MM.1S (cell line): ENCODE measurements at regions not wholly inside any gene's neighbourhood (a gene's known extent, or its start where the extent isn't known, plus 50 kb on each side); places are given as distances from the start of the nearest gene placed in this dataset.
"Not testable (repeated sequence)": the region's sequence is repeated elsewhere in the genome, so short reads cannot be mapped to it uniquely, and the experiment has no call there.

ENCODE experiments used
- DNase-seq: peaks from one replicate; pipeline ENCODE4 v3.0.0-alpha.2; 2015
- H2AFZ ChIP-seq: fragments of 300-600 bp; sonication (generic); 2 replicates; pipeline ENCODE4 v1.6.0; 2016; ENCODE audit warnings: antibody characterized with exemption, low read length
- H3F3A ChIP-seq: fragments of 300-600 bp; sonication (generic); 2 replicates; pipeline ENCODE4 v1.6.1; 2016; ENCODE audit warnings: mild to moderate bottlenecking, antibody characterized with exemption, low read length, moderate library complexity, mixed read lengths; ENCODE audit not compliant: insufficient read depth
- H3K27ac ChIP-seq: fragments of 300-600 bp; sonication (generic); 2 replicates; pipeline ENCODE4 v1.5.1; 2016; ENCODE audit warnings: mild to moderate bottlenecking, low read length
- H3K27me3 ChIP-seq: fragments of 300-600 bp; sonication (generic); replicated peaks from 2 replicates; pipeline ENCODE4 v1.6.0; 2016; ENCODE audit warnings: low read length; ENCODE audit not compliant: insufficient read depth
- H3K36me3 ChIP-seq: fragments of 300-600 bp; sonication (generic); replicated peaks from 2 replicates; pipeline ENCODE4 v1.6.1; 2016; ENCODE audit warnings: mild to moderate bottlenecking, low read length, mixed read lengths; ENCODE audit not compliant: insufficient read depth
- H3K4me1 ChIP-seq: fragments of 300-600 bp; sonication (generic); 2 replicates; pipeline ENCODE4 v1.6.1; 2016; ENCODE audit warnings: low read length, mixed read lengths
- H3K4me2 ChIP-seq: fragments of 300-600 bp; sonication (generic); 2 replicates; pipeline ENCODE4 v1.6.0; 2016; ENCODE audit warnings: low read depth, low read length
- H3K4me3 ChIP-seq: fragments of 300-600 bp; sonication (generic); 2 replicates; pipeline ENCODE4 v1.5.1; 2016; ENCODE audit warnings: low read length, mixed read lengths
- H3K79me2 ChIP-seq: fragments of 300-600 bp; sonication (generic); 2 replicates; pipeline ENCODE4 v1.6.1; 2016; ENCODE audit warnings: mixed run types, low read length, mixed read lengths
- H3K9ac ChIP-seq: fragments of 300-600 bp; sonication (generic); 2 replicates; pipeline ENCODE4 v1.6.1; 2016; ENCODE audit warnings: low read length, mixed read lengths
- H3K9me2 ChIP-seq: fragments of 300-600 bp; sonication (generic); replicated peaks from 2 replicates; pipeline ENCODE4 v1.6.1; 2016; ENCODE audit warnings: mild to moderate bottlenecking, low read length, mixed read lengths; ENCODE audit not compliant: insufficient read depth
- H3K9me3 ChIP-seq: fragments of 300-600 bp; sonication (generic); replicated peaks from 2 replicates; pipeline ENCODE4 v1.6.1; 2016; ENCODE audit warnings: mild to moderate bottlenecking, low read length, mixed read lengths; ENCODE audit not compliant: insufficient read depth
- H4K20me1 ChIP-seq: fragments of 300-600 bp; sonication (generic); 2 replicates; pipeline ENCODE4 v1.6.1; 2016; ENCODE audit warnings: mild to moderate bottlenecking, low read length, moderate library complexity, mixed read lengths; ENCODE audit not compliant: insufficient read depth
- EZH2 ChIP-seq: fragments of 300-600 bp; sonication (generic); optimal IDR thresholded peaks from 2 replicates; pipeline ENCODE3; 2017; ENCODE audit warnings: low read depth, mild to moderate bottlenecking, antibody characterized with exemption, low read length, mixed read lengths
- EZH2phosphoT487 ChIP-seq: fragments of 300-600 bp; sonication (generic); IDR thresholded peaks from 2 replicates; pipeline ENCODE4 v1.6.1; 2018; ENCODE audit warnings: antibody characterized with exemption, low read length
- TF ChIP-seq, protein P1 (sequence below): fragments of 300-600 bp; sonication (generic); IDR thresholded peaks from 2 replicates; pipeline ENCODE4 v1.5.1; 2016; ENCODE audit warnings: antibody characterized with exemption, low read length, mixed read lengths

GRCh38 chr1:157213836-157214235 lies 75.6 kb upstream of the ETV3 start:
- no peak for DNase-seq
- TF ChIP-seq EZH2phosphoT487: no peak
- no peak for TF ChIP-seq EZH2
- TF ChIP-seq, protein P1, sequence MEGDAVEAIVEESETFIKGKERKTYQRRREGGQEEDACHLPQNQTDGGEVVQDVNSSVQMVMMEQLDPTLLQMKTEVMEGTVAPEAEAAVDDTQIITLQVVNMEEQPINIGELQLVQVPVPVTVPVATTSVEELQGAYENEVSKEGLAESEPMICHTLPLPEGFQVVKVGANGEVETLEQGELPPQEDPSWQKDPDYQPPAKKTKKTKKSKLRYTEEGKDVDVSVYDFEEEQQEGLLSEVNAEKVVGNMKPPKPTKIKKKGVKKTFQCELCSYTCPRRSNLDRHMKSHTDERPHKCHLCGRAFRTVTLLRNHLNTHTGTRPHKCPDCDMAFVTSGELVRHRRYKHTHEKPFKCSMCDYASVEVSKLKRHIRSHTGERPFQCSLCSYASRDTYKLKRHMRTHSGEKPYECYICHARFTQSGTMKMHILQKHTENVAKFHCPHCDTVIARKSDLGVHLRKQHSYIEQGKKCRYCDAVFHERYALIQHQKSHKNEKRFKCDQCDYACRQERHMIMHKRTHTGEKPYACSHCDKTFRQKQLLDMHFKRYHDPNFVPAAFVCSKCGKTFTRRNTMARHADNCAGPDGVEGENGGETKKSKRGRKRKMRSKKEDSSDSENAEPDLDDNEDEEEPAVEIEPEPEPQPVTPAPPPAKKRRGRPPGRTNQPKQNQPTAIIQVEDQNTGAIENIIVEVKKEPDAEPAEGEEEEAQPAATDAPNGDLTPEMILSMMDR: no peak
- no peaks in the 10 kb centered on the region for H3K9me3 ChIP-seq
- H3K27ac ChIP-seq: no peak overlapping the region
- no peak overlapping the region for H2AFZ ChIP-seq
- H3K4me2 ChIP-seq: no peak overlapping the region
- no peaks in the 10 kb centered on the region for H3F3A ChIP-seq
- no peaks in the 10 kb centered on the region for H3K4me1 ChIP-seq
- no peaks in the 10 kb centered on the region for H4K20me1 ChIP-seq
- no peak overlapping the region for H3K9ac ChIP-seq
- H3K4me3 ChIP-seq: no peak overlapping the region
- H3K27me3 ChIP-seq: no peaks in the 10 kb centered on the region
- H3K79me2 ChIP-seq: no peaks in the 10 kb centered on the region
- H3K9me2 ChIP-seq: no peaks in the 10 kb centered on the region
- no peaks in the 10 kb centered on the region for H3K36me3 ChIP-seq

DNA sequence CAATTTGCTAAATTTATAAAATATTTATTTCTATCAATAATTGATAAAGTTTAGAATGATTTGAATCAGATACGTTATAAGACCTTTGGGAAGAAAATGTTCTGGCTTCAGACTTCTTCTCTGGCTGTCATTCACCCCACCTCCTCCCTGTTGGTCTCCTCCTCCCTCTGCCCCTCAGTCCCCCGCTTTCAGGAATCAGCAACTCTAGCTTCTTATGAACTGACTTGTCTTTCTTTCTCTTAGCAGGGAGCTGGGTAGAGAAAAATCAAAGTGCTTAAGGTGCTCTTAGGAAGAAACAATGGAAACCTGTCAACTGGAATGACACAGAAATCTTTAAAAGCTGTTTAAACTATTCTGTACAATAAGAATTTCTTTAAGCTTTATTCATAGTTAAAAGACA lies 71.3 kb upstream of the ETV3 start:
- TF ChIP-seq EZH2 (no peak), EZH2phosphoT487 (no peak)
- TF ChIP-seq, protein P1: no peak
- Histone ChIP-seq H3K9ac (no peak overlapping the region), H2AFZ (no peak overlapping the region), H3K27me3 (no peaks in the 10 kb centered on the region), H3K36me3 (no peaks in the 10 kb centered on the region), H3K27ac (no peak overlapping the region), H4K20me1 (no peaks in the 10 kb centered on the region), H3K4me1 (no peaks in the 10 kb centered on the region), H3F3A (no peaks in the 10 kb centered on the region), H3K9me2 (no peaks in the 10 kb centered on the region), H3K4me3 (no peak overlapping the region), H3K79me2 (no peaks in the 10 kb centered on the region), H3K9me3 (no peaks in the 10 kb centered on the region), H3K4me2 (no peak overlapping the region)
- no peak for DNase-seq

DNA sequence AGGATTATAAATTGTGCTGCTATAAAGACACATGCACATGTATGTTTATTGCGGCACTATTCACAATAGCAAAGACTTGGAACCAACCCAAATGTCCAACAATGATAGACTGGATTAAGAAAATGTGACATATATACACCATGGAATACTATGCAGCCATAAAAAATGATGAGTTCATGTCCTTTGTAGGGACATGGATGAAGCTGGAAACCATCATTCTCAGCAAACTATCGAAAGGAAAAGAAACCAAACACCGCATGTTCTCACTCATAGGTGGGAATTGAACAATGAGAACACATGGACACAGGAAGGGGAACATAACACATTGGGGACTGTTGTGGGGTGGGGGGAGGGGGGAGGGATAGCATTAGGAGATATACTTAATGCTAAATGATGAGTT lies 67.8 kb upstream of the ETV3 start:
- DNase-seq, H4K20me1 ChIP-seq, H3K4me3 ChIP-seq, H3K79me2 ChIP-seq, H3K9me2 ChIP-seq, H2AFZ ChIP-seq, H3K27ac ChIP-seq, H3K36me3 ChIP-seq, H3K4me2 ChIP-seq, H3K27me3 ChIP-seq, H3K9ac ChIP-seq, H3K9me3 ChIP-seq, H3K4me1 ChIP-seq, H3F3A ChIP-seq: not testable (repeated sequence)

GRCh38 chr1:157203166-157203565 lies 65.0 kb upstream of the ETV3 start:
- Histone ChIP-seq H3K4me2 (no peak overlapping the region), H3K4me1 (no peaks in the 10 kb centered on the region), H2AFZ (no peak overlapping the region), H3K9ac (no peak overlapping the region), H3K36me3 (no peaks in the 10 kb centered on the region), H3K27ac (no peak overlapping the region), H3K79me2 (no peaks in the 10 kb centered on the region), H3K27me3 (no peaks in the 10 kb centered on the region), H4K20me1 (no peaks in the 10 kb centered on the region), H3K9me2 (no peaks in the 10 kb centered on the region), H3K9me3 (no peaks in the 10 kb centered on the region), H3F3A (no peaks in the 10 kb centered on the region), H3K4me3 (no peak overlapping the region)
- no peak for TF ChIP-seq EZH2
- TF ChIP-seq, protein P1: no peak
- no peak for TF ChIP-seq EZH2phosphoT487
- DNase-seq: no peak
